ENCODE measurements at regions not wholly inside any gene's neighbourhood (a gene's known extent, or its start where the extent isn't known, plus 50 kb on each side); places are given as distances from the start of the nearest gene placed in this dataset.
"Not testable (repeated sequence)": the region's sequence is repeated elsewhere in the genome, so short reads cannot be mapped to it uniquely, and the experiment has no call there.

DNA sequence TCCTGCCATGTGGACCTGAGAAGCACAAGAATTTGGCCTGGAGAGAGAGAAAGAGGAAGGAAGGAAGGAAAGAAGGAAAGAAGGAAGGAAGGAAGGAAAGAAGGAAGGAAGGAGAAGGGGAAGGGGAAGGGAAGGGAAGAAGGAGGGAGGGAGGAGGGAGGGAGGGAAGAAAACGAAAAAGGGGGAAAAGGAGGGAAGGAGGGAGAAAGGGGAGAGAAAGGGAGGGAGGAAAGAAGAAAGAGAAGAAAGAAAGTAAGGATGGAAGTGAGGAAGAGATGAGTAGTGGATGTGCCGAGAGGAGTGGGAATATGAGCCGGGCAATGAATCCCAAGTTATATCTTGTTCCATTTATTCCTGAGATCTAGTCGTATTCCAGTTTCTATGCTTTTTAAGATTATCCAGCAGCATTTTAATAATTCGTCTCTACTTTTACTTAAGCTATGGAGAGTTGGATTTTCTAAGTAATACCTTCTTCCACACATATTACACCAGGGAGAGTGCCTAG lies 247.8 kb downstream of the TDRD15 start:
- Histone ChIP-seq H3K36me3 (ENCODE audit: control insufficient read depth, insufficient read depth, low read length) (no peaks in the 10 kb centered on the region), H3K4me3 (ENCODE audit: low read depth, low read length) (no peak overlapping the region), H3K27me3 (ENCODE audit: control insufficient read depth, insufficient read depth, low read length) (no peaks in the 10 kb centered on the region)
- TF ChIP-seq, protein P1, sequence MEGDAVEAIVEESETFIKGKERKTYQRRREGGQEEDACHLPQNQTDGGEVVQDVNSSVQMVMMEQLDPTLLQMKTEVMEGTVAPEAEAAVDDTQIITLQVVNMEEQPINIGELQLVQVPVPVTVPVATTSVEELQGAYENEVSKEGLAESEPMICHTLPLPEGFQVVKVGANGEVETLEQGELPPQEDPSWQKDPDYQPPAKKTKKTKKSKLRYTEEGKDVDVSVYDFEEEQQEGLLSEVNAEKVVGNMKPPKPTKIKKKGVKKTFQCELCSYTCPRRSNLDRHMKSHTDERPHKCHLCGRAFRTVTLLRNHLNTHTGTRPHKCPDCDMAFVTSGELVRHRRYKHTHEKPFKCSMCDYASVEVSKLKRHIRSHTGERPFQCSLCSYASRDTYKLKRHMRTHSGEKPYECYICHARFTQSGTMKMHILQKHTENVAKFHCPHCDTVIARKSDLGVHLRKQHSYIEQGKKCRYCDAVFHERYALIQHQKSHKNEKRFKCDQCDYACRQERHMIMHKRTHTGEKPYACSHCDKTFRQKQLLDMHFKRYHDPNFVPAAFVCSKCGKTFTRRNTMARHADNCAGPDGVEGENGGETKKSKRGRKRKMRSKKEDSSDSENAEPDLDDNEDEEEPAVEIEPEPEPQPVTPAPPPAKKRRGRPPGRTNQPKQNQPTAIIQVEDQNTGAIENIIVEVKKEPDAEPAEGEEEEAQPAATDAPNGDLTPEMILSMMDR (IDR thresholded peaks at IDR 0.05; ENCODE audit: insufficient read depth, low read depth, low read length) = no peak
- POLR2A ChIA-PET = no interaction called here
- no peak for DNase-seq (ENCODE audit: low read depth)
- CTCF ChIA-PET = no interaction called here

DNA sequence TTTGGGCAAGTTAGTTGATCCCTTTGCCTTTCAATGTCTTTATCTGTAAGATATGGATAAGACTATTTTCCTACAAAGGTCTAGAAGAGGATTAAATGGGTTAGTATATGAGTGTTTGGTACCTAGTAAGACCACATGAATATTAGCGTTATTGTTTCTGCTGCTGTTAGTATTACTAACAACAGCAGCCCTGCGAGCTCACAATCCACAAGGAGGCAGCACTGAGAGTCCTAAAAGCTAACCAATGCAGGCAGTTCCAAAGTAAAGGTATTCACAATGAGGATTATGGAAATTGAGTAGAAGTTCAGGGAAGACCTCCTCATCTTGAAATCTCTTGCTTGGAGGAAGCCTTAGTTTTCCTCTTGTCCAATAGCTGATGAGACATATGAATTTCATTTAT lies 248.9 kb downstream of the TDRD15 start:
- no peak overlapping the region for H3K4me3 ChIP-seq (ENCODE audit: low read depth, low read length)
- H3K36me3 ChIP-seq (ENCODE audit: control insufficient read depth, insufficient read depth, low read length) = no peaks in the 10 kb centered on the region
- CTCF ChIA-PET = interaction anchor here (0.8 to 1.0 kb wide), 2 partner anchors 8 to 16 kb away, joined by 3 read pairs; no protein-coding TSS in a partner anchor
- H3K27me3 ChIP-seq (ENCODE audit: control insufficient read depth, insufficient read depth, low read length) = no peaks in the 10 kb centered on the region
- TF ChIP-seq, protein P1 (IDR thresholded peaks at IDR 0.05; ENCODE audit: insufficient read depth, low read depth, low read length) = peak; percentile 31; the same call in 1 of the 2 replicates
- POLR2A ChIA-PET = no interaction called here
- no peak for DNase-seq (ENCODE audit: low read depth)

DNA sequence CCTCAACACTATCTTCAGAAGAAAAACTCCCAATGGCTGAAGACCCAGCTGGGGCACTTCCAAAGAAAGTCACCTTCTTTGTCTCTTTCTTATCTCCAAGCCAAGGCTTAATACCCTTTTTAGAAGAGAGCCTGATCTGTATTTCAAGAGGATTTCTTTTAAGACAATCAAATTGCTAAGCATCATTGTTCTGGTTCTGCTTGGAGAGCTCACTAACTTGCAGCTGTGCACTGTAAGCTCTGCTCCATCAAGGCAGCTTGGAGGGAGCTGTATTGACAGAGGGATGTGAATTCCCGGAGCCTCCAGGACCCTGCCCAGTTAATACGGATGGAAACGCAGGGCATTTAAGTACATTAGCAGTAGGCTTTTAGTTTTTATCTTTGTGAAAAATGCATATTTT lies 253.1 kb downstream of the TDRD15 start:
- TF ChIP-seq, protein P1 (IDR thresholded peaks at IDR 0.05; ENCODE audit: insufficient read depth, low read depth, low read length) = no peak
- H3K36me3 ChIP-seq (ENCODE audit: control insufficient read depth, insufficient read depth, low read length) = no peaks in the 10 kb centered on the region
- no peak for DNase-seq (ENCODE audit: low read depth)
- CTCF ChIA-PET = no interaction called here
- H3K4me3 ChIP-seq (ENCODE audit: low read depth, low read length) = no peak overlapping the region
- POLR2A ChIA-PET = no interaction called here
- H3K27me3 ChIP-seq (ENCODE audit: control insufficient read depth, insufficient read depth, low read length) = no peaks in the 10 kb centered on the region

DNA sequence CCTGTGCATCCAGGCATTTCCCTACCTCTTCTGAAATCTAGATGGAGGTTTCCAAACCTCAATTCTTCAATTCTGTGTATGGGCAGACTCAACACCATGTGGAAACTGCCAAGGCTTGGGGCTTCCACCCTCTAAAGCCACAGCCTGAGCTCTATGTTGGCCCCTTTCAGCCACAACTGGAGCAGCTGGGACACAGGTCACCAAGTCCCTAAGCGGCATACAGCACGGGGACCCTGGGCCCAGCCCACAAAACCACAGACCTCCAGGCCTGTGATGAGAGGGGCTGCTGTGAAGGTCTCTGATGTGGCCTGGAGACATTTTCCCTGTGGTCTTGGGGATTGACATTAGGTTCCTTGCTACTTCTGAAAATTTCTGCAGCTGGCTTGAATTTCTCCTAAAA lies 255.4 kb downstream of the TDRD15 start:
- Histone ChIP-seq H3K27me3 (ENCODE audit: control insufficient read depth, insufficient read depth, low read length) (no peaks in the 10 kb centered on the region), H3K36me3 (ENCODE audit: control insufficient read depth, insufficient read depth, low read length) (no peaks in the 10 kb centered on the region), H3K4me3 (ENCODE audit: low read depth, low read length) (no peak overlapping the region)
- no peak for DNase-seq (ENCODE audit: low read depth)
- POLR2A ChIA-PET = no interaction called here
- CTCF ChIA-PET = no interaction called here
- TF ChIP-seq, protein P1 (IDR thresholded peaks at IDR 0.05; ENCODE audit: insufficient read depth, low read depth, low read length) = no peak

DNA sequence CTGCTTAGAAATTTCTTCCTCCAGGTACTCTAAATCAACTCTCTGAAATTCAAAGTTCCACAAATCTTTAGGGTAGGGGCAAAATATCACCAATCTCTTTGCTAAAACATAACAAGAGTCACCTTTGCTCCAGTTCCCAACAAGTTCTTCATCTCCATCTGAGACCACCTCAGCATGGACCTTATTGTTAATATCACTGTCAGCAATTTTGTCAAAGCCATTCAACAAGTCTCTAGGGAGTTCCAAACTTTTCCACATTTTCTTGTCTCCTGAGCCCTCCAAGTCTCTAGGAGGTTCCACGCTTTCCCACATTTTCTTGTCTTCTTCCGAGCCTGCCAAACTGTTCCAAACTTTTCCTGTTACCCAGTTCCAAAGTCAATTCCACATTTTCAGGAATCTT lies 255.9 kb downstream of the TDRD15 start:
- H3K36me3 ChIP-seq (ENCODE audit: control insufficient read depth, insufficient read depth, low read length); H3K27me3 ChIP-seq (ENCODE audit: control insufficient read depth, insufficient read depth, low read length); POLR2A ChIA-PET; H3K4me3 ChIP-seq (ENCODE audit: low read depth, low read length); DNase-seq (ENCODE audit: low read depth): not testable (repeated sequence)
- CTCF ChIA-PET = interaction anchor here (1.1 kb wide), 1 partner anchor 37 kb away, joined by 3 read pairs; no protein-coding TSS in a partner anchor

DNA sequence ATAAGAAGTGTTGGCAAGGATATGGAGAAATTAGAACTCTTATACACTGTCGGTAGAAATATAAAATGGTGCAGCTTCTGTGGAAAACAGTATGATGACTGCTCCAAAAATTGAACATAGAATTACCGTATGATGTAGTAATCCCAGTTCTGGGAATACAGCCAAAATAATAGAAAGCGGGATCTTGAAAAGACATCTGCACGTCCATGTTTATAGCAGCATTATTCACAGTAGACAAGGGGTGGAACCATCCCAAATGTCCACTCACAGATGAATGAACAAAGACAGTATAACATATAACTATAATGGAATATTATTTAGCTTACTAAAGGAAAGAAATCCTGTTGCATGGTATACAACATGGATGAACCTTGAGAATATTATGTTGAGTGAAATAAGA lies 257.7 kb downstream of the TDRD15 start:
- Histone ChIP-seq H3K4me3 (ENCODE audit: low read depth, low read length) (no peak overlapping the region), H3K27me3 (ENCODE audit: control insufficient read depth, insufficient read depth, low read length) (no peaks in the 10 kb centered on the region), H3K36me3 (ENCODE audit: control insufficient read depth, insufficient read depth, low read length) (no peaks in the 10 kb centered on the region)
- POLR2A ChIA-PET = no interaction called here
- CTCF ChIA-PET = interaction anchor here (1.2 kb wide), 1 partner anchor 9 kb away, joined by 3 read pairs; no protein-coding TSS in a partner anchor
- TF ChIP-seq, protein P1 (IDR thresholded peaks at IDR 0.05; ENCODE audit: insufficient read depth, low read depth, low read length) = no peak
- no peak for DNase-seq (ENCODE audit: low read depth)

Data from BJ (cell line).